Panc1 (cell line): ENCODE measurements at regions not wholly inside any gene's neighbourhood (a gene's known extent, or its start where the extent isn't known, plus 50 kb on each side); places are given as distances from the start of the nearest gene placed in this dataset.

Experiments used
- ATAC-seq: fragments of 200-7000 bp; cut with Tn5 transposase; 2 replicates; pipeline ENCODE4 v1.9.1; 2020; ENCODE audit warnings: mild to moderate bottlenecking, moderate library complexity
- BruUV-seq: library from RNA; stranded (reverse); fragments of 400-500 nt; replicated peaks from 2 replicates; lab custom pipeline; 2021; lab: Mats Ljungman, UMichigan
- CTCF ChIA-PET: fragments of 300-600 bp; sonication (Branson Sonifier 250); formaldehyde crosslinking; loops from one replicate; lab custom pipeline; 2022; ENCODE audit warnings: antibody characterized with exemption; lab: Charles Lee
- POLR2A ChIA-PET: fragments of 300-600 bp; sonication (Branson Sonifier 250); formaldehyde crosslinking; loops from one replicate; lab custom pipeline; 2022; ENCODE audit warnings: antibody characterized with exemption; lab: Charles Lee
- DNase-seq: peaks from one replicate; pipeline ENCODE4 v3.0.0-alpha.2; 2010; ENCODE audit warnings: low read depth, low spot score
- H3K27ac ChIP-seq: 2 replicates; pipeline ENCODE4 v1.5.1; 2011; ENCODE audit warnings: mild to moderate bottlenecking, low read length, inconsistent platforms
- H3K27me3 ChIP-seq: fragments of 200-500 bp; sonication (Bioruptor generic); 2 replicates; pipeline ENCODE4 v1.6.0; 2014; ENCODE audit warnings: low read length, inconsistent platforms; ENCODE audit not compliant: control insufficient read depth, insufficient read depth
- H3K36me3 ChIP-seq: fragments of 200-500 bp; sonication (Bioruptor generic); 2 replicates; pipeline ENCODE4 v1.5.1; 2014; ENCODE audit warnings: inconsistent platforms, mild to moderate bottlenecking, low read length, moderate library complexity; ENCODE audit not compliant: control insufficient read depth, insufficient read depth
- H3K4me1 ChIP-seq: 2 replicates; pipeline ENCODE4 v1.5.1; 2011; ENCODE audit warnings: inconsistent platforms, mild to moderate bottlenecking, low read length, moderate library complexity; ENCODE audit not compliant: control insufficient read depth, insufficient read depth
- H3K4me3 ChIP-seq, 2 experiments: 2 replicates each; pipeline ENCODE4 v1.5.1; 2011 to 2012; ENCODE audit warnings: low read depth in 2 of 2, low read length in 2 of 2, mild to moderate bottlenecking in 2 of 2, inconsistent platforms in 1 of 2, moderate library complexity in 1 of 2
- H3K9me3 ChIP-seq: fragments of 200-500 bp; sonication (Bioruptor generic); 2 replicates; pipeline ENCODE4 v1.5.1; 2014; ENCODE audit warnings: low read depth, mild to moderate bottlenecking, inconsistent platforms, low read length, moderate library complexity; ENCODE audit not compliant: control insufficient read depth, insufficient read depth
- CTCF ChIP-seq: fragments of 450-650 bp; IDR thresholded peaks from 2 replicates; pipeline ENCODE4 v1.5.1; 2017; ENCODE audit warnings: mild to moderate bottlenecking
- POLR2AphosphoS5 ChIP-seq: IDR thresholded peaks from 2 replicates; pipeline ENCODE4 v1.6.1; 2012; ENCODE audit warnings: mild to moderate bottlenecking, low read depth, low read length, moderate library complexity
- REST ChIP-seq, 2 experiments: IDR thresholded peaks; 2 replicates each; pipeline ENCODE4 v1.6.1; 2011 to 2012; ENCODE audit warnings: low read depth in 2 of 2, control low read depth in 1 of 2, low read length in 1 of 2, mild to moderate bottlenecking in 1 of 2, moderate library complexity in 1 of 2; ENCODE audit not compliant: insufficient read depth in 1 of 2
- SIN3A ChIP-seq: IDR thresholded peaks from 2 replicates; pipeline ENCODE4 v1.6.1; 2012; ENCODE audit warnings: low read depth, mild to moderate bottlenecking, low read length, moderate library complexity, borderline replicate concordance; ENCODE audit not compliant: insufficient read depth
- TCF7L2 ChIP-seq: IDR thresholded peaks from 2 replicates; pipeline ENCODE4 v1.6.1; 2011; ENCODE audit warnings: mild to moderate bottlenecking, low read depth, low read length, inconsistent platforms
- in situ Hi-C: cut with HindIII; loops from 2 replicates; pipeline ENCODE4 v1.10.0; 2016; ENCODE audit warnings: low sequenced_read_pairs, low pct_unique_long_range_greater_than_20kb
- intact Hi-C: fragments of 100-400 bp; cut with micrococcal nuclease; formaldehyde crosslinking; loops from one replicate; pipeline ENCODE4 v1.10.0; 2022; ENCODE audit not compliant: unreplicated experiment

GRCh38 chr1:222073307-222073995 lies 331.6 kb upstream of the DUSP10 start:
- H3K36me3 ChIP-seq = no peaks in the 10 kb centered on the region
- DNase-seq (no peak), ATAC-seq (no peak)
- intact Hi-C loops = no loop called here
- H3K4me1 ChIP-seq = no peaks in the 10 kb centered on the region
- TF ChIP-seq TCF7L2 (no peak), REST (IDR thresholded peaks at IDR 0.05; ENCODE audit: insufficient read depth in 1 of 2, low read depth in 2 of 2, low read length in 1 of 2) (no peak), SIN3A (no peak), POLR2AphosphoS5 (no peak), CTCF (no peak)
- no peak overlapping the region for H3K4me3 ChIP-seq
- H3K27me3 ChIP-seq = no peaks in the 10 kb centered on the region
- H3K27ac ChIP-seq = no peak overlapping the region
- POLR2A ChIA-PET = no interaction called here
- no TSS peak for BruUV-seq
- CTCF ChIA-PET = no interaction called here
- no peaks in the 10 kb centered on the region for H3K9me3 ChIP-seq
- in situ Hi-C loops = no loop called here

GRCh38 chr1:222071387-222071786 lies 329.5 kb upstream of the DUSP10 start:
- in situ Hi-C loops (no loop called here), intact Hi-C loops (no loop called here)
- BruUV-seq = no TSS peak
- H3K9me3 ChIP-seq = no peaks in the 10 kb centered on the region
- no peak overlapping the region for H3K4me3 ChIP-seq
- no peak overlapping the region for H3K27ac ChIP-seq
- ATAC-seq (no peak), DNase-seq (no peak)
- ChIA-PET POLR2A (no interaction called here), CTCF (no interaction called here)
- no peaks in the 10 kb centered on the region for H3K36me3 ChIP-seq
- no peaks in the 10 kb centered on the region for H3K4me1 ChIP-seq
- no peaks in the 10 kb centered on the region for H3K27me3 ChIP-seq
- no peak for TF ChIP-seq SIN3A
- no peak for TF ChIP-seq TCF7L2
- no peak for TF ChIP-seq POLR2AphosphoS5
- no peak for TF ChIP-seq CTCF
- TF ChIP-seq REST (IDR thresholded peaks at IDR 0.05; ENCODE audit: insufficient read depth in 1 of 2, low read depth in 2 of 2, low read length in 1 of 2) = no peak
